ENCODE measurements at regions not wholly inside any gene's neighbourhood (a gene's known extent, or its start where the extent isn't known, plus 50 kb on each side); places are given as distances from the start of the nearest gene placed in this dataset.

- H3K9me3 ChIP-seq: no peaks in the 10 kb centered on the region
- no peak for TF ChIP-seq CTCF (IDR thresholded peaks at IDR 0.05)
- H3K27ac ChIP-seq: no peak overlapping the region
- no peak for DNase-seq (ENCODE audit: low spot score)
- no peaks in the 10 kb centered on the region for H3K27me3 ChIP-seq
- H3K36me3 ChIP-seq: no peaks in the 10 kb centered on the region
- H3K4me1 ChIP-seq: no peaks in the 10 kb centered on the region
- no peak overlapping the region for H3K4me3 ChIP-seq
Observed at GRCh38 chr21:19935467-19935866, 1062.7 kb upstream of the NCAM2 start.

- TF ChIP-seq CTCF (IDR thresholded peaks at IDR 0.05): no peak
Observed at GRCh38 chr21:19937619-19938018, 1060.6 kb upstream of the NCAM2 start.

GRCh38 chr21:19941626-19942025 lies 1056.6 kb upstream of the NCAM2 start:
- no peak for TF ChIP-seq CTCF (IDR thresholded peaks at IDR 0.05)
- no peaks in the 10 kb centered on the region for H3K27me3 ChIP-seq
- no peaks in the 10 kb centered on the region for H3K36me3 ChIP-seq
- H3K9me3 ChIP-seq: no peaks in the 10 kb centered on the region
- no peak for DNase-seq (ENCODE audit: low spot score)
- H3K4me3 ChIP-seq: no peak overlapping the region
- H3K4me1 ChIP-seq: no peaks in the 10 kb centered on the region
- H3K27ac ChIP-seq: no peak overlapping the region

More at GRCh38 chr21:19937619-19938018, 1060.6 kb upstream of the NCAM2 start:
- Histone ChIP-seq H3K4me3 (no peak overlapping the region), H3K27ac (no peak overlapping the region), H3K4me1 (no peaks in the 10 kb centered on the region), H3K36me3 (no peaks in the 10 kb centered on the region), H3K27me3 (no peaks in the 10 kb centered on the region), H3K9me3 (no peaks in the 10 kb centered on the region)
- no peak for DNase-seq (ENCODE audit: low spot score)

GRCh38 chr21:19950347-19950746 lies 1047.9 kb upstream of the NCAM2 start:
- H3K27ac ChIP-seq: no peak overlapping the region

GRCh38 chr21:19969156-19969555 lies 1029.1 kb upstream of the NCAM2 start:
- H3K4me3 ChIP-seq: no peak overlapping the region
- no peak overlapping the region for H3K27ac ChIP-seq
- DNase-seq (ENCODE audit: low spot score): no peak
- H3K4me1 ChIP-seq: no peaks in the 10 kb centered on the region
- no peaks in the 10 kb centered on the region for H3K36me3 ChIP-seq
- peaks cover 0 to 8% of the 10 kb centered on the region in 2 donors for H3K9me3 ChIP-seq
- no peak for TF ChIP-seq CTCF (IDR thresholded peaks at IDR 0.05)
- no peaks in the 10 kb centered on the region for H3K27me3 ChIP-seq

More at GRCh38 chr21:19950347-19950746, 1047.9 kb upstream of the NCAM2 start:
- Histone ChIP-seq H3K27me3 (no peaks in the 10 kb centered on the region), H3K4me3 (no peak overlapping the region), H3K36me3 (no peaks in the 10 kb centered on the region), H3K9me3 (no peaks in the 10 kb centered on the region), H3K4me1 (no peaks in the 10 kb centered on the region)
- no peak for TF ChIP-seq CTCF (IDR thresholded peaks at IDR 0.05)
- DNase-seq (ENCODE audit: low spot score): no peak

GRCh38 chr21:19981938-19982337 lies 1016.3 kb upstream of the NCAM2 start:
- Histone ChIP-seq H3K4me1 (no peaks in the 10 kb centered on the region), H3K27ac (no peak overlapping the region), H3K9me3 (no peaks in the 10 kb centered on the region), H3K36me3 (no peaks in the 10 kb centered on the region), H3K27me3 (no peaks in the 10 kb centered on the region), H3K4me3 (no peak overlapping the region)
- no peak for TF ChIP-seq CTCF (IDR thresholded peaks at IDR 0.05)
- DNase-seq (ENCODE audit: low spot score): no peak

All from right atrium auricular region (tissue), 2 donors.